ENCODE measurements at regions not wholly inside any gene's neighbourhood (a gene's known extent, or its start where the extent isn't known, plus 50 kb on each side); places are given as distances from the start of the nearest gene placed in this dataset.

- Mint-ChIP-seq H3K4me1 (peaks cover under 1% of the 10 kb centered on the region), H3K9me3 (no peaks in the 10 kb centered on the region), H3K36me3 (ENCODE audit: low read depth) (no peaks in the 10 kb centered on the region), H3K4me3 (no peak overlapping the region), H3K27me3 (peaks cover 5% of the 10 kb centered on the region), H3K27ac (no peak overlapping the region)
- intact Hi-C loops (cut with micrococcal nuclease), result loop anchor here (1.0 to 10.0 kb wide), 4 partner anchors 299 to 922 kb away; partner anchors contain the start of gene HEBP2
- ChIA-PET POLR2A (no interaction called here), CTCF (interaction anchor here (0.7 to 3.8 kb wide), 12 partner anchors 10 to 348 kb away, joined by 3 to 20 read pairs (median 6); no protein-coding TSS in a partner anchor)
- TF ChIP-seq CTCF (IDR thresholded peaks at IDR 0.05), result no peak
- ATAC-seq (ENCODE audit: low read depth) (no peak), DNase-seq (no peak)
Observed at GRCh38 chr6:138007014-138007472, 100.2 kb downstream of the PERP start.

GRCh38 chr6:138008791-138009190, 98.4 kb downstream of the PERP start:
- no peak overlapping the region for H3K27ac Mint-ChIP-seq
- H3K4me1 Mint-ChIP-seq, result no peaks in the 10 kb centered on the region
- ChIA-PET POLR2A (no interaction called here), CTCF (interaction anchor here (1.1 kb wide), 2 partner anchors 301 to 347 kb away, joined by 3 to 5 read pairs; no protein-coding TSS in a partner anchor)
- ATAC-seq (ENCODE audit: low read depth) (no peak), DNase-seq (no peak)
- H3K9me3 Mint-ChIP-seq, result no peaks in the 10 kb centered on the region
- TF ChIP-seq CTCF (IDR thresholded peaks at IDR 0.05), result no peak
- no peaks in the 10 kb centered on the region for H3K36me3 Mint-ChIP-seq (ENCODE audit: low read depth)
- H3K4me3 Mint-ChIP-seq, result no peak overlapping the region
- intact Hi-C loops (cut with micrococcal nuclease), result loop anchor here (10.0 kb wide), 3 partner anchors 396 to 924 kb away; partner anchors contain the start of gene HEBP2
- peaks cover 5% of the 10 kb centered on the region for H3K27me3 Mint-ChIP-seq

GRCh38 chr6:138011413-138011812, 95.8 kb downstream of the PERP start:
- ATAC-seq (ENCODE audit: low read depth) (no peak), DNase-seq (no peak)
- no peak for TF ChIP-seq CTCF (IDR thresholded peaks at IDR 0.05)
- Mint-ChIP-seq H3K4me3 (no peak overlapping the region), H3K27ac (no peak overlapping the region), H3K9me3 (no peaks in the 10 kb centered on the region), H3K36me3 (ENCODE audit: low read depth) (no peaks in the 10 kb centered on the region), H3K27me3 (peaks cover 3% of the 10 kb centered on the region), H3K4me1 (no peaks in the 10 kb centered on the region)
- ChIA-PET POLR2A (interaction anchor here (0.6 kb wide), 1 partner anchor 11 kb away, joined by 7 read pairs; no protein-coding TSS in a partner anchor), CTCF (no interaction called here)
- intact Hi-C loops (cut with micrococcal nuclease), result no loop called here

GRCh38 chr6:138012682-138013081, 94.5 kb downstream of the PERP start:
- Mint-ChIP-seq H3K4me1 (no peaks in the 10 kb centered on the region), H3K9me3 (no peaks in the 10 kb centered on the region), H3K4me3 (no peak overlapping the region), H3K27me3 (peaks cover 8% of the 10 kb centered on the region), H3K36me3 (ENCODE audit: low read depth) (no peaks in the 10 kb centered on the region), H3K27ac (no peak overlapping the region)
- DNase-seq, result no peak
- CTCF ChIA-PET, result interaction anchor here (1.9 kb wide), 1 partner anchor 9 kb away, joined by 7 read pairs; no protein-coding TSS in a partner anchor
- TF ChIP-seq CTCF (IDR thresholded peaks at IDR 0.05), result no peak
- POLR2A ChIA-PET, result no interaction called here
- ATAC-seq (ENCODE audit: low read depth), result no peak
- intact Hi-C loops (cut with micrococcal nuclease), result no loop called here

- ChIA-PET CTCF (interaction anchor here (1.9 kb wide), 1 partner anchor 10 kb away, joined by 7 read pairs; no protein-coding TSS in a partner anchor), POLR2A (no interaction called here)
- Mint-ChIP-seq H3K27ac (no peak overlapping the region), H3K4me1 (no peaks in the 10 kb centered on the region), H3K36me3 (ENCODE audit: low read depth) (no peaks in the 10 kb centered on the region), H3K27me3 (peaks cover 8% of the 10 kb centered on the region), H3K9me3 (no peaks in the 10 kb centered on the region), H3K4me3 (no peak overlapping the region)
- intact Hi-C loops (cut with micrococcal nuclease), result no loop called here
- DNase-seq (no peak), ATAC-seq (ENCODE audit: low read depth) (no peak)
- no peak for TF ChIP-seq CTCF (IDR thresholded peaks at IDR 0.05)
Observed at GRCh38 chr6:138013959-138014358, 93.3 kb downstream of the PERP start.
